DND-41 (cell line): ENCODE measurements at regions not wholly inside any gene's neighbourhood (a gene's known extent, or its start where the extent isn't known, plus 50 kb on each side); places are given as distances from the start of the nearest gene placed in this dataset.

Experiments used
- ATAC-seq: fragments of 200-7000 bp; cut with Tn5 transposase; 3 replicates; pipeline ENCODE4 v1.9.1; 2021; ENCODE audit warnings: low read depth; ENCODE audit not compliant: insufficient read depth
- DNase-seq: peaks from one replicate; pipeline ENCODE4 v3.0.0-alpha.2; 2020
- H2AFZ ChIP-seq: 2 replicates; pipeline ENCODE4 v1.6.0; 2012; ENCODE audit warnings: low read depth, low read length
- H3K27ac ChIP-seq: 2 replicates; pipeline ENCODE4 v1.5.1; 2012; ENCODE audit warnings: low read length, inconsistent platforms
- H3K27me3 ChIP-seq: fragments of 200-600 bp; sonication (generic); 2 replicates; pipeline ENCODE4 v1.6.0; 2012; ENCODE audit warnings: low read length, mild to moderate bottlenecking, inconsistent platforms; ENCODE audit not compliant: insufficient read depth, poor library complexity
- H3K36me3 ChIP-seq: 2 replicates; pipeline ENCODE4 v1.5.1; 2012; ENCODE audit warnings: low read length, inconsistent platforms; ENCODE audit not compliant: insufficient read depth
- H3K4me1 ChIP-seq: 2 replicates; pipeline ENCODE4 v1.5.1; 2012; ENCODE audit warnings: mild to moderate bottlenecking, low read length; ENCODE audit not compliant: insufficient read depth
- H3K4me2 ChIP-seq: 2 replicates; pipeline ENCODE4 v1.6.0; 2012; ENCODE audit warnings: mild to moderate bottlenecking, moderate library complexity, low read length, inconsistent platforms; ENCODE audit not compliant: insufficient read depth
- H3K4me3 ChIP-seq, 2 experiments: fragments of 200-600 bp in 1 of 2; shearing (Covaris generic) in 1 of 2; 2 replicates each; pipeline ENCODE4 v1.5.1; 2012 to 2016; ENCODE audit warnings: inconsistent platforms in 2 of 2, low read length in 2 of 2, mild to moderate bottlenecking in 2 of 2, low read depth in 1 of 2, moderate library complexity in 1 of 2
- H3K79me2 ChIP-seq: 2 replicates; pipeline ENCODE4 v1.6.0; 2012; ENCODE audit warnings: low read length, inconsistent platforms; ENCODE audit not compliant: insufficient read depth
- H3K9ac ChIP-seq: 2 replicates; pipeline ENCODE4 v1.6.0; 2012; ENCODE audit warnings: low read depth, mild to moderate bottlenecking, inconsistent platforms, low read length, moderate library complexity
- H3K9me3 ChIP-seq: 2 replicates; pipeline ENCODE4 v1.5.1; 2012; ENCODE audit warnings: low read length, moderate library complexity, mild to moderate bottlenecking, inconsistent platforms; ENCODE audit not compliant: insufficient read depth, severe bottlenecking
- H4K20me1 ChIP-seq: 2 replicates; pipeline ENCODE4 v1.6.0; 2012; ENCODE audit warnings: low read length; ENCODE audit not compliant: insufficient read depth
- CTCF ChIP-seq: IDR thresholded peaks from 2 replicates; pipeline ENCODE4 v1.5.1; 2012; ENCODE audit warnings: borderline replicate concordance, low read length, moderate library complexity, mild to moderate bottlenecking; ENCODE audit not compliant: poor library complexity, severe bottlenecking; ENCODE audit errors: extremely low read depth
- EZH2 ChIP-seq: IDR thresholded peaks from 3 replicates; pipeline ENCODE4 v1.6.1; 2012; ENCODE audit warnings: borderline replicate concordance, low read depth, mild to moderate bottlenecking, moderate library complexity, low read length, inconsistent platforms; ENCODE audit not compliant: severe bottlenecking

GRCh38 chr4:71189471-71189870 is 149.3 kb upstream of the SLC4A4 start:
- Histone ChIP-seq H3K27ac (no peak overlapping the region), H3K27me3 (peaks cover 39% of the 10 kb centered on the region), H3K4me3 (no peak overlapping the region), H3K4me1 (peaks cover 28% of the 10 kb centered on the region), H3K9ac (no peak overlapping the region), H3K4me2 (0 out of 2 replicates have a peak overlapping the region, but pooled peaks have one; percentile 91), H3K36me3 (no peaks in the 10 kb centered on the region), H4K20me1 (no peaks in the 10 kb centered on the region), H3K9me3 (no peaks in the 10 kb centered on the region), H3K79me2 (no peaks in the 10 kb centered on the region), H2AFZ (no peak overlapping the region)
- no peak for ATAC-seq
- no peak for DNase-seq
- TF ChIP-seq EZH2, result no peak
- no peak for TF ChIP-seq CTCF

GRCh38 chr4:71194454-71194853 is 144.4 kb upstream of the SLC4A4 start:
- Histone ChIP-seq H3K27ac (no peak overlapping the region), H3K4me3 (no peak overlapping the region), H3K4me1 (peaks cover 12% of the 10 kb centered on the region), H3K36me3 (no peaks in the 10 kb centered on the region), H3K79me2 (no peaks in the 10 kb centered on the region), H3K9me3 (no peaks in the 10 kb centered on the region), H2AFZ (no peak overlapping the region), H3K9ac (no peak overlapping the region), H4K20me1 (no peaks in the 10 kb centered on the region), H3K4me2 (no peak overlapping the region), H3K27me3 (no peaks in the 10 kb centered on the region)
- TF ChIP-seq CTCF, result no peak
- no peak for TF ChIP-seq EZH2
- ATAC-seq (no peak), DNase-seq (no peak)

GRCh38 chr4:71195924-71196323 is 142.9 kb upstream of the SLC4A4 start:
- H3K79me2 ChIP-seq, result no peaks in the 10 kb centered on the region; the same call in 1 of the 2 replicates
- no peak overlapping the region for H3K9ac ChIP-seq
- H3K4me2 ChIP-seq, result no peak overlapping the region
- DNase-seq (no peak), ATAC-seq (no peak)
- H4K20me1 ChIP-seq, result no peaks in the 10 kb centered on the region
- TF ChIP-seq EZH2 (no peak), CTCF (no peak)
- H3K4me1 ChIP-seq, result peaks cover 24% of the 10 kb centered on the region
- H3K4me3 ChIP-seq, result no peak overlapping the region
- no peak overlapping the region for H2AFZ ChIP-seq
- no peak overlapping the region for H3K27ac ChIP-seq
- no peaks in the 10 kb centered on the region for H3K27me3 ChIP-seq
- H3K36me3 ChIP-seq, result no peaks in the 10 kb centered on the region
- no peaks in the 10 kb centered on the region for H3K9me3 ChIP-seq

GRCh38 chr4:71198958-71199357 is 139.9 kb upstream of the SLC4A4 start:
- Histone ChIP-seq H3K9me3 (no peaks in the 10 kb centered on the region), H3K36me3 (no peaks in the 10 kb centered on the region), H3K79me2 (no peaks in the 10 kb centered on the region; the same call in 1 of the 2 replicates), H3K4me3 (no peak overlapping the region), H3K4me1 (peaks cover 24% of the 10 kb centered on the region), H3K4me2 (peak overlapping the region; percentile 22; the same call in 1 of the 2 replicates), H3K27ac (no peak overlapping the region), H3K27me3 (no peaks in the 10 kb centered on the region), H2AFZ (no peak overlapping the region), H3K9ac (no peak overlapping the region), H4K20me1 (no peaks in the 10 kb centered on the region)
- DNase-seq, result peak; percentile 61
- TF ChIP-seq EZH2 (no peak), CTCF (no peak)
- peak; percentile 96 for ATAC-seq
